H9 (cell line): ENCODE measurements at regions not wholly inside any gene's neighbourhood (a gene's known extent, or its start where the extent isn't known, plus 50 kb on each side); places are given as distances from the start of the nearest gene placed in this dataset.
A peak's percentile ranks its signal among the peaks of the same experiment; 100 is the strongest.

Experiments
- DNase-seq: peaks from one replicate; pipeline ENCODE4 v3.0.0-alpha.2; 2017
- H2AFZ ChIP-seq: one replicate; pipeline ENCODE4 v1.6.1; 2013; ENCODE audit warnings: mild to moderate bottlenecking, low read length, control low read depth, moderate library complexity
- H2AK5ac ChIP-seq: 2 replicates; pipeline ENCODE4 v1.6.1; 2013; ENCODE audit warnings: low read length, control low read depth, mixed read lengths; ENCODE audit not compliant: insufficient read length
- H2BK120ac ChIP-seq: one replicate; pipeline ENCODE4 v1.6.1; 2013; ENCODE audit warnings: low read depth, mild to moderate bottlenecking, low read length, control low read depth, inconsistent platforms; ENCODE audit not compliant: poor library complexity, severe bottlenecking
- H2BK12ac ChIP-seq: 2 replicates; pipeline ENCODE4 v1.6.1; 2013; ENCODE audit warnings: low read length, control low read depth, mixed read lengths, low read depth; ENCODE audit not compliant: insufficient read length
- H2BK15ac ChIP-seq: 2 replicates; pipeline ENCODE4 v1.6.1; 2013; ENCODE audit warnings: low read depth, low read length, control low read depth
- H2BK20ac ChIP-seq: one replicate; pipeline ENCODE4 v1.6.1; 2013; ENCODE audit warnings: low read depth, mild to moderate bottlenecking, low read length, control low read depth, inconsistent platforms; ENCODE audit not compliant: poor library complexity, severe bottlenecking
- H2BK5ac ChIP-seq: 2 replicates; pipeline ENCODE4 v1.6.1; 2013; ENCODE audit warnings: low read length, control low read depth, mixed read lengths; ENCODE audit not compliant: insufficient read length
- H3K14ac ChIP-seq: 2 replicates; pipeline ENCODE4 v1.6.1; 2013; ENCODE audit warnings: low read length, control low read depth; ENCODE audit not compliant: insufficient read depth
- H3K18ac ChIP-seq: 2 replicates; pipeline ENCODE4 v1.6.1; 2013; ENCODE audit warnings: low read depth, mild to moderate bottlenecking, mixed read lengths, low read length, control low read depth; ENCODE audit not compliant: insufficient read length
- H3K23ac ChIP-seq: 2 replicates; pipeline ENCODE4 v1.6.1; 2013; ENCODE audit warnings: low read length, control low read depth, mixed read lengths, low read depth; ENCODE audit not compliant: insufficient read length
- H3K23me2 ChIP-seq: 2 replicates; pipeline ENCODE4 v1.6.1; 2013; ENCODE audit warnings: low read depth, mild to moderate bottlenecking, mixed read lengths, low read length, control low read depth; ENCODE audit not compliant: insufficient read length, poor library complexity, severe bottlenecking
- H3K27ac ChIP-seq: 2 replicates; pipeline ENCODE4 v1.5.1; 2013; ENCODE audit warnings: low read length, control low read depth, mixed read lengths, low read depth; ENCODE audit not compliant: insufficient read length
- H3K27me3 ChIP-seq: 2 replicates; pipeline ENCODE4 v1.6.1; 2013; ENCODE audit warnings: low read length, control low read depth, inconsistent platforms; ENCODE audit not compliant: insufficient read depth
- H3K4ac ChIP-seq: 2 replicates; pipeline ENCODE4 v1.6.1; 2013; ENCODE audit warnings: low read depth, mild to moderate bottlenecking, control low read depth, inconsistent platforms, low read length, moderate library complexity
- H3K4me1 ChIP-seq: 2 replicates; pipeline ENCODE4 v1.6.1; 2013; ENCODE audit warnings: low read length, control low read depth, inconsistent platforms; ENCODE audit not compliant: insufficient read depth
- H3K4me2 ChIP-seq: 2 replicates; pipeline ENCODE4 v1.6.1; 2013; ENCODE audit warnings: low read length, control low read depth, mixed read lengths; ENCODE audit not compliant: insufficient read length, insufficient read depth
- H3K56ac ChIP-seq: 2 replicates; pipeline ENCODE4 v1.6.1; 2013; ENCODE audit warnings: low read depth, mild to moderate bottlenecking, mixed read lengths, low read length, control low read depth; ENCODE audit not compliant: insufficient read length
- H3K79me1 ChIP-seq: 2 replicates; pipeline ENCODE4 v1.6.1; 2013; ENCODE audit warnings: low read depth, mild to moderate bottlenecking, moderate library complexity, low read length, control low read depth, inconsistent platforms; ENCODE audit not compliant: insufficient read depth, poor library complexity, severe bottlenecking
- H3K79me2 ChIP-seq: 2 replicates; pipeline ENCODE4 v1.6.1; 2013; ENCODE audit warnings: low read length, control low read depth, inconsistent platforms; ENCODE audit not compliant: insufficient read depth
- H3K9ac ChIP-seq: 2 replicates; pipeline ENCODE4 v1.6.1; 2013; ENCODE audit warnings: low read length, control low read depth, mixed read lengths; ENCODE audit not compliant: insufficient read length; ENCODE audit errors: extremely low read depth
- H3K9me3 ChIP-seq: one replicate; pipeline ENCODE4 v1.6.1; 2013; ENCODE audit warnings: low read depth, low read length, inconsistent platforms; ENCODE audit not compliant: control insufficient read depth
- H3T11ph ChIP-seq: one replicate; pipeline ENCODE4 v1.6.1; 2013; ENCODE audit warnings: mild to moderate bottlenecking, low read length, control low read depth, inconsistent platforms
- H4K20me1 ChIP-seq: one replicate; pipeline ENCODE4 v1.6.1; 2013; ENCODE audit not compliant: control insufficient read depth, insufficient read length, insufficient read depth
- H4K5ac ChIP-seq: 2 replicates; pipeline ENCODE4 v1.6.1; 2013; ENCODE audit warnings: low read depth, mild to moderate bottlenecking, mixed read lengths, low read length, control low read depth; ENCODE audit not compliant: insufficient read length
- H4K8ac ChIP-seq: replicated peaks from 2 replicates; pipeline ENCODE4 v1.6.1; 2013; ENCODE audit warnings: low read length, control low read depth, mixed read lengths, low read depth; ENCODE audit not compliant: insufficient read length
- H4K91ac ChIP-seq: 2 replicates; pipeline ENCODE4 v1.6.1; 2013; ENCODE audit warnings: low read depth, mild to moderate bottlenecking, moderate library complexity, mixed read lengths, low read length, control low read depth; ENCODE audit not compliant: insufficient read length
- H3K27ac Mint-ChIP-seq, 3 experiments: 2 replicates in 2 of 3; 3 replicates in 1 of 3; pipeline ENCODE4 v1.8.0; 2020 to 2021; ENCODE audit warnings: mixed read lengths in 3 of 3, mild to moderate bottlenecking in 1 of 3, moderate library complexity in 1 of 3
- H3K27me3 Mint-ChIP-seq: 2 replicates; pipeline ENCODE4 v1.8.0; 2021; ENCODE audit warnings: low read depth, mild to moderate bottlenecking, moderate library complexity, mixed read lengths
- H3K36me3 Mint-ChIP-seq, 3 experiments: 2 replicates in 2 of 3; 3 replicates in 1 of 3; pipeline ENCODE4 v1.8.0; 2020 to 2021; ENCODE audit warnings: low read depth in 3 of 3, mixed read lengths in 3 of 3; ENCODE audit not compliant: insufficient read depth in 1 of 3
- H3K4me1 Mint-ChIP-seq, 2 experiments: 2 replicates each; pipeline ENCODE4 v1.8.0; 2020; ENCODE audit warnings: mixed read lengths in 2 of 2
- H3K4me3 Mint-ChIP-seq, 2 experiments: 2 replicates in 1 of 2; 3 replicates in 1 of 2; pipeline ENCODE4 v1.8.0; 2020 to 2021; ENCODE audit warnings: mild to moderate bottlenecking in 2 of 2, mixed read lengths in 2 of 2, moderate library complexity in 1 of 2
- H3K9me3 Mint-ChIP-seq, 2 experiments: 2 replicates in 1 of 2; 3 replicates in 1 of 2; pipeline ENCODE4 v1.8.0; 2020; ENCODE audit warnings: mild to moderate bottlenecking in 2 of 2, mixed read lengths in 2 of 2, moderate library complexity in 1 of 2
- CTCF ChIP-seq: fragments of 200-600 bp; sonication (generic); conservative IDR thresholded peaks from 3 replicates; pipeline ENCODE4 v1.8.0; 2021; ENCODE audit warnings: antibody characterized with exemption, mild to moderate bottlenecking
- WGBS: extraction: QIAGEN DNeasy Blood & Tissue Kit; methylation state at CpG from one replicate; pipeline ENCODE4 v1.1.7; 2013; ENCODE audit warnings: missing lambda C conversion rate, low lambda C conversion rate, mixed read lengths; ENCODE audit not compliant: insufficient read length; ENCODE audit errors: extremely low coverage; 5-methylcytosine and 5-hydroxymethylcytosine counted together

GRCh38 chr13:74367193-74367592 is 233.0 kb upstream of the KLF12 start:
- H2BK15ac ChIP-seq: no peak overlapping the region
- H4K20me1 ChIP-seq: no peaks in the 10 kb centered on the region
- no CpG with 5 or more reads among the region's 8 CpGs for WGBS
- H2AFZ ChIP-seq: no peak overlapping the region
- H3K56ac ChIP-seq: no peak overlapping the region
- no peak overlapping the region for H2BK12ac ChIP-seq
- no peaks in the 10 kb centered on the region for H3K23me2 ChIP-seq
- no peak overlapping the region for H2BK5ac ChIP-seq
- no peaks in the 10 kb centered on the region for H3K4me1 ChIP-seq
- no peak overlapping the region for H3K18ac ChIP-seq
- H3T11ph ChIP-seq: no peak overlapping the region
- H2AK5ac ChIP-seq: no peak overlapping the region
- Mint-ChIP-seq H3K36me3 (no peaks in the 10 kb centered on the region), H3K27ac (peak overlapping the region in 1 of 3 experiments; percentile 11; a peak in 1 of 7 replicates), H3K4me3 (no peak overlapping the region), H3K9me3 (no peaks in the 10 kb centered on the region), H3K27me3 (no peaks in the 10 kb centered on the region), H3K4me1 (no peaks in the 10 kb centered on the region)
- no peak overlapping the region for H3K14ac ChIP-seq
- no peak for DNase-seq
- no peak for TF ChIP-seq CTCF
- no peak overlapping the region for H2BK20ac ChIP-seq
- H2BK120ac ChIP-seq: no peak overlapping the region
- H3K4me2 ChIP-seq: no peak overlapping the region
- no peak overlapping the region for H3K4ac ChIP-seq
- no peak overlapping the region for H3K9ac ChIP-seq
- no peak overlapping the region for H3K27ac ChIP-seq
- H3K23ac ChIP-seq: no peak overlapping the region
- no peak overlapping the region for H4K91ac ChIP-seq
- H3K79me2 ChIP-seq: no peaks in the 10 kb centered on the region
- H3K27me3 ChIP-seq: no peaks in the 10 kb centered on the region
- H3K9me3 ChIP-seq: no peaks in the 10 kb centered on the region
- no peak overlapping the region for H4K8ac ChIP-seq
- no peak overlapping the region for H4K5ac ChIP-seq
- H3K79me1 ChIP-seq: no peaks in the 10 kb centered on the region
